Activated T-helper 1 cell treated with anti-CD3 and anti-CD28 coated beads, Interleukin-12 subunit alpha, Interleukin-12 subunit beta, Interleukin-2, Interleukin-4 antibody, amounts not matched to agents 30 ng/mL and 10 ng/mL and 1 ng/mL, durations not matched to agents 14 hours and 24 hours and 36 hours (primary cell): ENCODE measurements at regions not wholly inside any gene's neighbourhood (a gene's known extent, or its start where the extent isn't known, plus 50 kb on each side); places are given as distances from the start of the nearest gene placed in this dataset.

Source experiments
- DNase-seq: peaks from one replicate; pipeline ENCODE4 v3.0.0; 2021; ENCODE audit warnings: low spot score
- H3K27ac Mint-ChIP-seq: one replicate; pipeline ENCODE4 v1.8.0; 2021; ENCODE audit warnings: mild to moderate bottlenecking, mixed read lengths
- H3K27me3 Mint-ChIP-seq: one replicate; pipeline ENCODE4 v1.8.0; 2022; ENCODE audit warnings: mild to moderate bottlenecking, moderate library complexity, mixed read lengths; ENCODE audit not compliant: insufficient read depth
- H3K36me3 Mint-ChIP-seq: one replicate; pipeline ENCODE4 v1.8.0; 2021; ENCODE audit warnings: low read depth, mixed read lengths
- H3K4me1 Mint-ChIP-seq: one replicate; pipeline ENCODE4 v1.8.0; 2021; ENCODE audit warnings: low read depth, mixed read lengths
- H3K4me3 Mint-ChIP-seq: one replicate; pipeline ENCODE4 v1.8.0; 2021; ENCODE audit warnings: mild to moderate bottlenecking, moderate library complexity, mixed read lengths
- H3K9me3 Mint-ChIP-seq: one replicate; pipeline ENCODE4 v1.8.0; 2021; ENCODE audit warnings: mixed read lengths
- intact Hi-C: fragments of 100-400 bp; cut with micrococcal nuclease; formaldehyde crosslinking; loops from one replicate; pipeline ENCODE4 v1.15.1; 2024

GRCh38 chr6:99093456-99094190, 145.9 kb upstream of the FBXL4 start:
- no peak overlapping the region for H3K4me3 Mint-ChIP-seq
- H3K27me3 Mint-ChIP-seq, result peaks cover 18% of the 10 kb centered on the region
- H3K9me3 Mint-ChIP-seq, result no peaks in the 10 kb centered on the region
- H3K27ac Mint-ChIP-seq, result no peak overlapping the region
- no peaks in the 10 kb centered on the region for H3K4me1 Mint-ChIP-seq
- intact Hi-C loops, result no loop called here
- H3K36me3 Mint-ChIP-seq, result no peaks in the 10 kb centered on the region
- DNase-seq, result no peak

DNA sequence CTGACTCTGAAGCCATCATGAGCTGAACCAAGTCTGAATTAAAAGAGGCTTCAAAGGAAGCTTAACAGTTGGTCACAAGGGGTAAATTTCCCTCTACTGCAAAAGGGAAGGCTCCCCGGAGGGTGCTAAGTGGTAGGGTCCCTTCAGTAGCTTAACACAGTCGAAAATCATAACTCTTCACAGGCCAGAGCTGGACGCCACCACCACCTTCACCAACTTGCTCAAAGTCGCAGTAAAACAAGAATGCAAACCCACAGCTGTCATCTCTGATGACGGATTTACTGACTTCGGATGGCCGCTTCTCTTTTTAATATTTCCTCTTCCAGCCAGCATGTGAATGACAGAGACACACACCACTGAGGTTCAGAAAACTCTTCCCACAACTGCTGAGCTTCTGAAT, 144.7 kb upstream of the FBXL4 start:
- no peak overlapping the region for H3K4me3 Mint-ChIP-seq
- no peak for DNase-seq
- H3K27ac Mint-ChIP-seq, result no peak overlapping the region
- H3K36me3 Mint-ChIP-seq, result no peaks in the 10 kb centered on the region
- intact Hi-C loops, result no loop called here
- no peaks in the 10 kb centered on the region for H3K4me1 Mint-ChIP-seq
- H3K27me3 Mint-ChIP-seq, result peaks cover 18% of the 10 kb centered on the region
- no peaks in the 10 kb centered on the region for H3K9me3 Mint-ChIP-seq

DNA sequence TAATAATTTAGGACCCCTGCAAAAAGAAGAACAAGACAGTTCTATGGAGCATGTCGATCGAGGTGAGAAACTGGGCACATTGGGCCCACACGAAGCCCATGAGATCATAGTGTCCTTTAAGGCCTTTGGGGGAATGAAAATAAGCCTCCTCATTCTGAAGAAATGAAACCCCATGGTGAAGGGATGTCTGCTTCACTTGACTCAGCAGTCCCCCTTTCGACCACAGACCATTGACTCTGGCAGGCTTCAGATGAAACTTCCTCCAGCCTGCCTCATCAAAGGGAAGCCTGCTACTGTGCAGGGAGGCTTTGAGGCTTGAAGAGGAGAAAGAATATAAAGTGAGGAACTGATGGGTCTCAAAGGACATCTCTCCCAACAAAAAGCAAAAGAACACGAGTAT, 144.2 kb upstream of the FBXL4 start:
- no peaks in the 10 kb centered on the region for H3K9me3 Mint-ChIP-seq
- H3K4me1 Mint-ChIP-seq, result no peaks in the 10 kb centered on the region
- H3K27me3 Mint-ChIP-seq, result peaks cover 18% of the 10 kb centered on the region
- H3K4me3 Mint-ChIP-seq, result no peak overlapping the region
- no peaks in the 10 kb centered on the region for H3K36me3 Mint-ChIP-seq
- no peak for DNase-seq
- intact Hi-C loops, result no loop called here
- no peak overlapping the region for H3K27ac Mint-ChIP-seq

GRCh38 chr6:99080191-99080590, 132.4 kb upstream of the FBXL4 start:
- no peaks in the 10 kb centered on the region for H3K4me1 Mint-ChIP-seq
- intact Hi-C loops, result no loop called here
- no peak for DNase-seq
- H3K4me3 Mint-ChIP-seq, result no peak overlapping the region
- H3K9me3 Mint-ChIP-seq, result no peaks in the 10 kb centered on the region
- H3K27me3 Mint-ChIP-seq, result peaks cover 2% of the 10 kb centered on the region
- H3K36me3 Mint-ChIP-seq, result no peaks in the 10 kb centered on the region
- H3K27ac Mint-ChIP-seq, result no peak overlapping the region

DNA sequence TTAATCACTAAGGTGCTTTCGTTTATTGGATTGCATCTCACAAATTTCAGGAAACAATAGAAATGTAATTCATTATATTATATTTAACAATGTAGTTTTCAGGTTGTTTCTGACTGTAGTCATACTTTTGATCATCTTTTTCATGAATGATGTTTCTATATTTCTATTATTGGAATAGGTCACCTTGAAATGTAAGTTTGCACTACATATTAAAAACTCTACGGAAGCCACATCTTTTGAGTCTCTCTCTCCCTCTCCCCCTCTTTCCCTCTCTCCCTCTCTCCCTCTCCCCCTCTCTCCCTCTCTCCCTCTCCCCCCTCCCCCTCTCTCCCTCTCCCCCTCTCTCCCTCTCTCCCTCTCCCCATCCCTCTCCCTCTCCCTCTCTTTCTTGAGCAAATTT, 131.3 kb upstream of the FBXL4 start:
- H3K36me3 Mint-ChIP-seq, result no peaks in the 10 kb centered on the region
- H3K4me1 Mint-ChIP-seq, result no peaks in the 10 kb centered on the region
- no peak overlapping the region for H3K27ac Mint-ChIP-seq
- no peaks in the 10 kb centered on the region for H3K27me3 Mint-ChIP-seq
- no peak for DNase-seq
- H3K9me3 Mint-ChIP-seq, result no peaks in the 10 kb centered on the region
- no peak overlapping the region for H3K4me3 Mint-ChIP-seq
- intact Hi-C loops, result no loop called here

DNA sequence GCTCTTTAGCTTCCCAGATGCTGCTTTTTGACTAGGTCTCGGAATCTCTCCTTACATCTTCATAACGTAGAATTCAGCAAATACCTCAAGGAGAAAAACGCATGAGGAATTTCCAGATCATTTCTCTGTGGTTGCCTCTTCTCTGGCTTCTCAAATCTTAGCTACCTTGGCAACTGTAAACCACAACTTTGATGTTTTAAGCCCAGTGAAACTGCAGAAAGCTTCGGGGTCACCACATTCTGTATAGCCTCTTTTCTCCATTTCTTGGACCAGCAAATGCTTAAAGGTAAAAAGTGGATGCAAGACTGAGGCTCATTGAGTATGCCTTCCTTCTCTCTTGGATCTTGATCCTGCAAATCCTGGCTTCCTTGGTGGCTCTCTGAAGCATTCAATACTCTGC, 125.5 kb upstream of the FBXL4 start:
- H3K27me3 Mint-ChIP-seq, result no peaks in the 10 kb centered on the region
- DNase-seq, result no peak
- H3K36me3 Mint-ChIP-seq, result no peaks in the 10 kb centered on the region
- intact Hi-C loops, result no loop called here
- H3K9me3 Mint-ChIP-seq, result no peaks in the 10 kb centered on the region
- H3K27ac Mint-ChIP-seq, result no peak overlapping the region
- no peaks in the 10 kb centered on the region for H3K4me1 Mint-ChIP-seq
- no peak overlapping the region for H3K4me3 Mint-ChIP-seq

DNA sequence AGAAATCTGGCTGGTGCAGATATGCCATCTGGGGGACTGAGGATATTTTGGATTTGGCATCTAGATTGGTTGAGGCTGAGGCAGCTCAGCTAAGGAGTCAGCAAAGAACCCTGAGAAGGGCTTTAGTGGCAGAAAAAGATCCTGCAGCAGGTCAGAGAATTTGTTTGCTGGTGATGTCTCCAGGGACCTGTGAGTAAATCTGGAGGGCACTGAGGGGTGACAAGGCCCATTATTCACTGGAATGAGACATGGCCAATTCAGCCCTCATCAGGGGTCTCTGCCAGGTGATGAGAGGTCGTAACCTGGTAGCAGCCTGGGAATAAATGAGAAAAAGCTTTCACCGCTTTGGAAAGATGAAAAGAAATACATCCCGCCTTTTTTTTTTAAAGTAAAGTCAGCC, 118.3 kb upstream of the FBXL4 start:
- no peak for DNase-seq
- no peak overlapping the region for H3K27ac Mint-ChIP-seq
- intact Hi-C loops, result no loop called here
- H3K4me1 Mint-ChIP-seq, result no peaks in the 10 kb centered on the region
- no peaks in the 10 kb centered on the region for H3K36me3 Mint-ChIP-seq
- no peak overlapping the region for H3K4me3 Mint-ChIP-seq
- no peaks in the 10 kb centered on the region for H3K9me3 Mint-ChIP-seq
- H3K27me3 Mint-ChIP-seq, result peaks cover 7% of the 10 kb centered on the region

DNA sequence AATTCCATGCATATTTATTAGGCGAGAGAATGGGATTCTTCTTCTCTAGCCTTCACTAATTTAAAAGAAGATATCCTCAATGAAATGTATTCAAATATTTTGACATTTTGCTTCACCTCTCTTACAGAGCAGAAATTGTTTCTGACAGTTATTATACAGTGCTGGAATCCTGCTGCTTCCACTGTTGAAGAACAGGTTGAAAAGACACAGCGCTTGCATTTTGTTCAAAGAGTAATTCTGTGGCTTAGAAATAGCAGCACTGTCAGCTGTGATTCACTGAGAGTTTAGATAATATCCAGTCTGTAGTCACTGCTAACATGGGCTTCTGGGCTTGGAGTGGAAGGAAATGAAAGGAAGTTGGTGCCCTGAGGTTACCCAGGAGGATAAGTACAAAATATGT, 117.1 kb upstream of the FBXL4 start:
- H3K36me3 Mint-ChIP-seq, result no peaks in the 10 kb centered on the region

GRCh38 chr6:99036672-99037071, 88.9 kb upstream of the FBXL4 start:
- Mint-ChIP-seq H3K36me3 (no peaks in the 10 kb centered on the region), H3K27me3 (no peaks in the 10 kb centered on the region), H3K4me1 (no peaks in the 10 kb centered on the region), H3K4me3 (no peak overlapping the region), H3K27ac (no peak overlapping the region), H3K9me3 (no peaks in the 10 kb centered on the region)
- intact Hi-C loops, result no loop called here
- DNase-seq, result no peak

More for the DNA sequence above, 117.1 kb upstream of the FBXL4 start:
- Mint-ChIP-seq H3K4me3 (no peak overlapping the region), H3K27ac (no peak overlapping the region), H3K27me3 (peaks cover 12% of the 10 kb centered on the region), H3K9me3 (no peaks in the 10 kb centered on the region), H3K4me1 (no peaks in the 10 kb centered on the region)
- intact Hi-C loops, result no loop called here
- DNase-seq, result no peak

GRCh38 chr6:99032396-99032795, 84.7 kb upstream of the FBXL4 start:
- Mint-ChIP-seq H3K27me3 (no peaks in the 10 kb centered on the region), H3K4me1 (no peaks in the 10 kb centered on the region), H3K36me3 (no peaks in the 10 kb centered on the region), H3K9me3 (peaks cover 6% of the 10 kb centered on the region), H3K4me3 (no peak overlapping the region), H3K27ac (no peak overlapping the region)
- no peak for DNase-seq
- intact Hi-C loops, result no loop called here

GRCh38 chr6:99031957-99032356, 84.2 kb upstream of the FBXL4 start:
- intact Hi-C loops, result no loop called here
- no peak for DNase-seq
- Mint-ChIP-seq H3K4me3 (no peak overlapping the region), H3K9me3 (peaks cover 10% of the 10 kb centered on the region), H3K36me3 (no peaks in the 10 kb centered on the region), H3K27me3 (no peaks in the 10 kb centered on the region), H3K27ac (no peak overlapping the region), H3K4me1 (no peaks in the 10 kb centered on the region)

- peaks cover 2% of the 10 kb centered on the region for H3K36me3 Mint-ChIP-seq
- peaks cover 21% of the 10 kb centered on the region for H3K9me3 Mint-ChIP-seq
- DNase-seq, result no peak
- no peak overlapping the region for H3K27ac Mint-ChIP-seq
- no peaks in the 10 kb centered on the region for H3K27me3 Mint-ChIP-seq
- no peak overlapping the region for H3K4me3 Mint-ChIP-seq
- no peaks in the 10 kb centered on the region for H3K4me1 Mint-ChIP-seq
- intact Hi-C loops, result no loop called here
Measured at GRCh38 chr6:99030915-99031314, 83.2 kb upstream of the FBXL4 start.

GRCh38 chr6:99026135-99026534, 78.4 kb upstream of the FBXL4 start:
- no peaks in the 10 kb centered on the region for H3K4me1 Mint-ChIP-seq
- no peak overlapping the region for H3K27ac Mint-ChIP-seq
- H3K27me3 Mint-ChIP-seq, result no peaks in the 10 kb centered on the region
- intact Hi-C loops, result no loop called here
- no peak overlapping the region for H3K4me3 Mint-ChIP-seq
- peaks cover 32% of the 10 kb centered on the region for H3K9me3 Mint-ChIP-seq
- H3K36me3 Mint-ChIP-seq, result peaks cover 2% of the 10 kb centered on the region
- no peak for DNase-seq

DNA sequence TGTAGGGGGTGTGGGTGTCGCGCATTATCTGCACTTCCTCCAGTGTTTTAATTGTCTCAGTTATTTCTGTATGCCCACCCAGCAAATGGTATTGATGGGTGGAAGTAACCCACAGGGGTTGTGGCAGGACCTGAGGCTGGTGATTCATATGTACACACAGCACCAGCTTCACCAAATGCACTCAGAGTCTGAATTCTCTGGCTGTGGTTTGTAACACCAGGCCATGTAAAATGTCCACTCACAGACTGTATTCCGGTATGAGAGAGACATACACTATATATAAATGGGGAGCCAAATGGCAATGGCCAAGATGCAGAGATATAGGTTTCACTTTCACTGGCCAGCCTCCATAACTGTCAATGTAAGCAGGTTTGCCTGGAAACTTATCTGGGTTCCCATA, 76.3 kb upstream of the FBXL4 start:
- no peak overlapping the region for H3K4me3 Mint-ChIP-seq
- no peaks in the 10 kb centered on the region for H3K27me3 Mint-ChIP-seq
- intact Hi-C loops, result no loop called here
- peaks cover 32% of the 10 kb centered on the region for H3K9me3 Mint-ChIP-seq
- H3K27ac Mint-ChIP-seq, result no peak overlapping the region
- no peak for DNase-seq
- H3K36me3 Mint-ChIP-seq, result peaks cover 2% of the 10 kb centered on the region
- no peaks in the 10 kb centered on the region for H3K4me1 Mint-ChIP-seq
